Astrocyte (in vitro differentiated cells and primary cell): ENCODE measurements at regions not wholly inside any gene's neighbourhood (a gene's known extent, or its start where the extent isn't known, plus 50 kb on each side); places are given as distances from the start of the nearest gene placed in this dataset.

Source experiments
- EZH2 ChIP-seq: IDR thresholded peaks from 2 replicates; pipeline ENCODE4 v1.6.1; 2012; ENCODE audit warnings: mild to moderate bottlenecking, low read length, inconsistent platforms; ENCODE audit not compliant: insufficient read depth
- TF ChIP-seq, protein P1 (sequence below): IDR thresholded peaks from 2 replicates; pipeline ENCODE4 v1.5.1; 2011; ENCODE audit warnings: low read depth, mild to moderate bottlenecking, inconsistent platforms, low read length, moderate library complexity; ENCODE audit not compliant: insufficient read depth

DNA sequence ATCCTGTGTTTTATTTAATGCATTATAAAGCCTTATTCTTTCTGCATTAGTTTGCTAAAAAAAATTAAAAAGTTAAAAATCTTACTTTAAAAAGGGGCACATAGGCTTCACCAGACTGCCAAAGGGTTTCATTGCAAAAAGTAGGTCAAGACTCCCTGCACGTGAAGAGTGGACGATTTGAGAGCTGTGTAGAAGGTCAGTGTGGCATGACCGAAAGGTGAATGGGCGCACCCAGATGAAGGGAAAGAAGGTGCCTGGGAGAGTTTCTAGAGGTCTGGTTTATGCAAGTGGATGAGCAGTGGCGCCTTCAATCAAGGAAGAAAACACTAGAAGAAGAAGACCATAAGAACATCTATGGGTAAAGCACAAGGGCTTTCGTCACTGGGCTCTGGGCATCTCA is 111.0 kb downstream of the SP3 start:
- TF ChIP-seq, protein P1, sequence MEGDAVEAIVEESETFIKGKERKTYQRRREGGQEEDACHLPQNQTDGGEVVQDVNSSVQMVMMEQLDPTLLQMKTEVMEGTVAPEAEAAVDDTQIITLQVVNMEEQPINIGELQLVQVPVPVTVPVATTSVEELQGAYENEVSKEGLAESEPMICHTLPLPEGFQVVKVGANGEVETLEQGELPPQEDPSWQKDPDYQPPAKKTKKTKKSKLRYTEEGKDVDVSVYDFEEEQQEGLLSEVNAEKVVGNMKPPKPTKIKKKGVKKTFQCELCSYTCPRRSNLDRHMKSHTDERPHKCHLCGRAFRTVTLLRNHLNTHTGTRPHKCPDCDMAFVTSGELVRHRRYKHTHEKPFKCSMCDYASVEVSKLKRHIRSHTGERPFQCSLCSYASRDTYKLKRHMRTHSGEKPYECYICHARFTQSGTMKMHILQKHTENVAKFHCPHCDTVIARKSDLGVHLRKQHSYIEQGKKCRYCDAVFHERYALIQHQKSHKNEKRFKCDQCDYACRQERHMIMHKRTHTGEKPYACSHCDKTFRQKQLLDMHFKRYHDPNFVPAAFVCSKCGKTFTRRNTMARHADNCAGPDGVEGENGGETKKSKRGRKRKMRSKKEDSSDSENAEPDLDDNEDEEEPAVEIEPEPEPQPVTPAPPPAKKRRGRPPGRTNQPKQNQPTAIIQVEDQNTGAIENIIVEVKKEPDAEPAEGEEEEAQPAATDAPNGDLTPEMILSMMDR: no peak
- TF ChIP-seq EZH2: no peak
